Lower leg skin (tissue), 4 donors: ENCODE measurements at regions not wholly inside any gene's neighbourhood (a gene's known extent, or its start where the extent isn't known, plus 50 kb on each side); places are given as distances from the start of the nearest gene placed in this dataset.

Source experiments
- DNase-seq, 2 donors: peaks; one replicate each; pipeline ENCODE4 v3.0.0-alpha.2; 2019; ENCODE audit warnings: low spot score in 2 of 2
- H3K4me3 ChIP-seq: fragments of 200-600 bp; sonication (generic); 2 replicates; pipeline ENCODE4 v1.5.1; 2017; ENCODE audit warnings: mild to moderate bottlenecking, low read depth; ENCODE audit not compliant: poor library complexity, severe bottlenecking
- CTCF ChIP-seq, 3 donors: fragments of 450-650 bp; IDR thresholded peaks; one replicate each; pipeline ENCODE4 v1.5.1; 2016; ENCODE audit warnings: antibody characterized with exemption in 3 of 3, mild to moderate bottlenecking in 3 of 3, moderate library complexity in 2 of 3
- POLR2A ChIP-seq, 2 donors: fragments of 450-650 bp; IDR thresholded peaks; one replicate each; pipeline ENCODE4 v1.6.1; 2016 to 2017; ENCODE audit warnings: antibody characterized with exemption in 2 of 2, mild to moderate bottlenecking in 1 of 2, moderate library complexity in 1 of 2
- WGBS, 2 donors: methylation state at CpG; one replicate each; pipeline ENCODE4 v1.1.5; 2018; 5-methylcytosine and 5-hydroxymethylcytosine counted together
- intact Hi-C: fragments of 100-400 bp; cut with DNase I; formaldehyde crosslinking; loops from one replicate; pipeline ENCODE4 v1.15.0; 2023; ENCODE audit warnings: low total_unique reads

GRCh38 chr14:61927520-61927919 lies 165.3 kb downstream of the SNAPC1 start:
- DNase-seq, result no peak
- intact Hi-C loops, result no loop called here
- H3K4me3 ChIP-seq, result no peak overlapping the region
- TF ChIP-seq CTCF (IDR thresholded peaks at IDR 0.05) (no peak), POLR2A (IDR thresholded peaks at IDR 0.05) (no peak)
- 25 to 31% methylated on average over 2 of the region's 2 CpGs for WGBS, 2 donors

- TF ChIP-seq POLR2A (IDR thresholded peaks at IDR 0.05), result no peak
- no peak for TF ChIP-seq CTCF (IDR thresholded peaks at IDR 0.05)
- DNase-seq, result no peak
- intact Hi-C loops, result no loop called here
- no peak overlapping the region for H3K4me3 ChIP-seq
Observed at GRCh38 chr14:61928300-61928699, 166.1 kb downstream of the SNAPC1 start.

GRCh38 chr14:61928701-61929100 lies 166.5 kb downstream of the SNAPC1 start:
- H3K4me3 ChIP-seq, result no peak overlapping the region
- 85 to 88% methylated on average over 4 of the region's 4 CpGs for WGBS, 2 donors
- no peak for TF ChIP-seq CTCF (IDR thresholded peaks at IDR 0.05)
- TF ChIP-seq POLR2A (IDR thresholded peaks at IDR 0.05), result no peak
- DNase-seq, result no peak
- intact Hi-C loops, result no loop called here

GRCh38 chr14:61929651-61930050 lies 167.4 kb downstream of the SNAPC1 start:
- TF ChIP-seq POLR2A (IDR thresholded peaks at IDR 0.05) (no peak), CTCF (IDR thresholded peaks at IDR 0.05) (no peak)
- WGBS, 2 donors, result 63 to 66% methylated on average over 2 of the region's 2 CpGs
- no peak overlapping the region for H3K4me3 ChIP-seq
- no peak for DNase-seq
- intact Hi-C loops, result no loop called here

- intact Hi-C loops, result no loop called here
- no peak for DNase-seq
- H3K4me3 ChIP-seq, result no peak overlapping the region
- 83 to 86% methylated on average over 6 of the region's 6 CpGs for WGBS, 2 donors
- TF ChIP-seq CTCF (IDR thresholded peaks at IDR 0.05), result no peak
- no peak for TF ChIP-seq POLR2A (IDR thresholded peaks at IDR 0.05)
Observed at GRCh38 chr14:61930101-61930857, 168.1 kb downstream of the SNAPC1 start.

- DNase-seq, result no peak
- TF ChIP-seq POLR2A (IDR thresholded peaks at IDR 0.05) (no peak), CTCF (IDR thresholded peaks at IDR 0.05) (no peak)
- H3K4me3 ChIP-seq, result no peak overlapping the region
- WGBS, 2 donors, result 69% methylated on average over 4 of the region's 4 CpGs
- intact Hi-C loops, result no loop called here
Observed at GRCh38 chr14:61932974-61933373, 170.8 kb downstream of the SNAPC1 start.
